Neural progenitor cell (in vitro differentiated cells): ENCODE measurements at regions not wholly inside any gene's neighbourhood (a gene's known extent, or its start where the extent isn't known, plus 50 kb on each side); places are given as distances from the start of the nearest gene placed in this dataset.
A peak's percentile ranks its signal among the peaks of the same experiment; 100 is the strongest.

Source experiments
- DNase-seq: peaks from one replicate; pipeline ENCODE4 v3.0.0-alpha.2; 2016; ENCODE audit warnings: low spot score
- H2AFZ ChIP-seq: fragments of 200-600 bp; sonication (generic); replicated peaks from 2 replicates; pipeline ENCODE4 v1.6.1; 2016; ENCODE audit warnings: antibody characterized with exemption
- H3F3A ChIP-seq: fragments of 200-600 bp; sonication (generic); 2 replicates; pipeline ENCODE4 v1.6.1; 2016; ENCODE audit warnings: antibody characterized with exemption, low read depth
- H3K27ac ChIP-seq: fragments of 200-600 bp; sonication (generic); 2 replicates; pipeline ENCODE4 v1.5.1; 2016; ENCODE audit warnings: mild to moderate bottlenecking
- H3K27me3 ChIP-seq: fragments of 200-600 bp; sonication (generic); 2 replicates; pipeline ENCODE4 v1.6.1; 2016; ENCODE audit warnings: mild to moderate bottlenecking, moderate library complexity
- H3K36me3 ChIP-seq: fragments of 200-600 bp; sonication (generic); 2 replicates; pipeline ENCODE4 v1.5.1; 2016
- H3K4me1 ChIP-seq: fragments of 200-600 bp; sonication (generic); 2 replicates; pipeline ENCODE4 v1.6.1; 2016; ENCODE audit warnings: mixed run types
- H3K4me2 ChIP-seq: fragments of 200-600 bp; sonication (generic); 2 replicates; pipeline ENCODE4 v1.6.1; 2016
- H3K4me3 ChIP-seq: fragments of 200-600 bp; sonication (generic); 2 replicates; pipeline ENCODE4 v1.5.1; 2016
- H3K79me2 ChIP-seq: fragments of 200-600 bp; sonication (generic); 2 replicates; pipeline ENCODE4 v1.6.1; 2016; ENCODE audit warnings: low read depth
- H3K9ac ChIP-seq: fragments of 200-600 bp; sonication (generic); 2 replicates; pipeline ENCODE4 v1.6.1; 2016
- H3K9me3 ChIP-seq: fragments of 200-600 bp; sonication (generic); 2 replicates; pipeline ENCODE4 v1.5.1; 2016; ENCODE audit warnings: low read depth
- H4K20me1 ChIP-seq: fragments of 200-600 bp; sonication (generic); 2 replicates; pipeline ENCODE4 v1.6.1; 2016; ENCODE audit warnings: low read depth
- H3K27ac Mint-ChIP-seq: 3 replicates; pipeline ENCODE4 v1.8.0; 2021; ENCODE audit warnings: mixed read lengths
- H3K27me3 Mint-ChIP-seq: 2 replicates; pipeline ENCODE4 v1.8.0; 2022; ENCODE audit warnings: low read depth, mild to moderate bottlenecking, inconsistent platforms, moderate library complexity, mixed read lengths; ENCODE audit not compliant: insufficient read depth
- H3K36me3 Mint-ChIP-seq: 3 replicates; pipeline ENCODE4 v1.8.0; 2021; ENCODE audit warnings: mixed read lengths
- H3K4me1 Mint-ChIP-seq: 3 replicates; pipeline ENCODE4 v1.8.0; 2021; ENCODE audit warnings: mixed read lengths
- H3K4me3 Mint-ChIP-seq: 3 replicates; pipeline ENCODE4 v1.8.0; 2021; ENCODE audit warnings: mild to moderate bottlenecking, moderate library complexity, mixed read lengths
- H3K9me3 Mint-ChIP-seq: 3 replicates; pipeline ENCODE4 v1.8.0; 2020; ENCODE audit warnings: mixed read lengths
- CTCF ChIP-seq: fragments of 200-600 bp; sonication (generic); IDR thresholded peaks from 2 replicates; pipeline ENCODE4 v1.5.1; 2017; ENCODE audit warnings: antibody characterized with exemption, mild to moderate bottlenecking
- EZH2 ChIP-seq: fragments of 200-600 bp; sonication (generic); IDR thresholded peaks from 2 replicates; pipeline ENCODE4 v1.6.1; 2017; ENCODE audit warnings: antibody characterized with exemption, mild to moderate bottlenecking, moderate library complexity
- EZH2phosphoT487 ChIP-seq: fragments of 200-600 bp; sonication (generic); IDR thresholded peaks from 2 replicates; pipeline ENCODE4 v1.6.1; 2017; ENCODE audit warnings: antibody characterized with exemption

- H3K4me1 Mint-ChIP-seq: peaks cover 14% of the 10 kb centered on the region
- Histone ChIP-seq H2AFZ (no peak overlapping the region), H3F3A (peaks cover 11% of the 10 kb centered on the region), H3K27me3 (no peaks in the 10 kb centered on the region), H3K36me3 (no peaks in the 10 kb centered on the region), H3K9me3 (no peaks in the 10 kb centered on the region), H4K20me1 (no peaks in the 10 kb centered on the region), H3K4me3 (no peak overlapping the region), H3K79me2 (no peaks in the 10 kb centered on the region), H3K4me1 (peaks cover 15% of the 10 kb centered on the region), H3K27ac (no peak overlapping the region), H3K4me2 (peak overlapping the region; percentile 38), H3K9ac (no peak overlapping the region)
- no peak overlapping the region for H3K4me3 Mint-ChIP-seq
- H3K27ac Mint-ChIP-seq: no peak overlapping the region
- no peak for DNase-seq
- H3K9me3 Mint-ChIP-seq: no peaks in the 10 kb centered on the region
- H3K27me3 Mint-ChIP-seq: no peaks in the 10 kb centered on the region
- no peaks in the 10 kb centered on the region for H3K36me3 Mint-ChIP-seq
- TF ChIP-seq EZH2: no peak
- TF ChIP-seq EZH2phosphoT487: no peak
- no peak for TF ChIP-seq CTCF
These were observed 185.7 kb upstream of the NWD2 start for GRCh38 chr4:37058826-37059225.

- Histone ChIP-seq H3K27me3 (no peaks in the 10 kb centered on the region), H3K79me2 (no peaks in the 10 kb centered on the region), H3K9ac (no peak overlapping the region), H3K4me1 (no peaks in the 10 kb centered on the region), H3K4me3 (no peak overlapping the region), H3K9me3 (no peaks in the 10 kb centered on the region), H2AFZ (no peak overlapping the region), H3F3A (no peaks in the 10 kb centered on the region), H4K20me1 (no peaks in the 10 kb centered on the region), H3K27ac (no peak overlapping the region), H3K36me3 (no peaks in the 10 kb centered on the region), H3K4me2 (no peak overlapping the region)
- H3K27me3 Mint-ChIP-seq: no peaks in the 10 kb centered on the region
- no peak overlapping the region for H3K27ac Mint-ChIP-seq
- TF ChIP-seq EZH2phosphoT487 (no peak), CTCF (no peak), EZH2 (no peak)
- H3K4me3 Mint-ChIP-seq: no peak overlapping the region
- no peaks in the 10 kb centered on the region for H3K9me3 Mint-ChIP-seq
- no peaks in the 10 kb centered on the region for H3K4me1 Mint-ChIP-seq
- no peaks in the 10 kb centered on the region for H3K36me3 Mint-ChIP-seq
- DNase-seq: no peak
These were observed 178.4 kb upstream of the NWD2 start for GRCh38 chr4:37066159-37066558.

GRCh38 chr4:37068580-37068979 lies 176.0 kb upstream of the NWD2 start:
- no peak overlapping the region for H3K4me2 ChIP-seq
- H3K79me2 ChIP-seq: no peaks in the 10 kb centered on the region
- TF ChIP-seq EZH2phosphoT487 (no peak), CTCF (peak; percentile 62), EZH2 (no peak)
- Mint-ChIP-seq H3K27ac (no peak overlapping the region), H3K4me3 (no peak overlapping the region), H3K9me3 (no peaks in the 10 kb centered on the region), H3K4me1 (no peaks in the 10 kb centered on the region), H3K36me3 (no peaks in the 10 kb centered on the region), H3K27me3 (no peaks in the 10 kb centered on the region)
- no peak overlapping the region for H3K27ac ChIP-seq
- H3F3A ChIP-seq: no peaks in the 10 kb centered on the region
- DNase-seq: peak; percentile 59
- no peaks in the 10 kb centered on the region for H3K9me3 ChIP-seq
- H3K4me1 ChIP-seq: no peaks in the 10 kb centered on the region
- no peaks in the 10 kb centered on the region for H3K27me3 ChIP-seq
- no peaks in the 10 kb centered on the region for H3K36me3 ChIP-seq
- no peaks in the 10 kb centered on the region for H4K20me1 ChIP-seq
- H3K9ac ChIP-seq: no peak overlapping the region
- no peak overlapping the region for H3K4me3 ChIP-seq
- no peak overlapping the region for H2AFZ ChIP-seq

- Mint-ChIP-seq H3K4me3 (no peak overlapping the region), H3K9me3 (no peaks in the 10 kb centered on the region), H3K27ac (no peak overlapping the region), H3K27me3 (no peaks in the 10 kb centered on the region), H3K4me1 (no peaks in the 10 kb centered on the region), H3K36me3 (no peaks in the 10 kb centered on the region)
- no peaks in the 10 kb centered on the region for H4K20me1 ChIP-seq
- no peak overlapping the region for H3K27ac ChIP-seq
- no peaks in the 10 kb centered on the region for H3K4me1 ChIP-seq
- H3K79me2 ChIP-seq: no peaks in the 10 kb centered on the region
- no peak overlapping the region for H3K4me3 ChIP-seq
- H3F3A ChIP-seq: no peaks in the 10 kb centered on the region
- H3K9ac ChIP-seq: no peak overlapping the region
- no peaks in the 10 kb centered on the region for H3K27me3 ChIP-seq
- no peak for TF ChIP-seq EZH2
- no peaks in the 10 kb centered on the region for H3K9me3 ChIP-seq
- no peak for DNase-seq
- H3K4me2 ChIP-seq: no peak overlapping the region
- no peaks in the 10 kb centered on the region for H3K36me3 ChIP-seq
- H2AFZ ChIP-seq: no peak overlapping the region
These were observed 174.5 kb upstream of the NWD2 start for GRCh38 chr4:37070041-37070440.
